Liver (tissue), 8 donors: ENCODE measurements at regions not wholly inside any gene's neighbourhood (a gene's known extent, or its start where the extent isn't known, plus 50 kb on each side); places are given as distances from the start of the nearest gene placed in this dataset.
"Not testable (repeated sequence)": the region's sequence is repeated elsewhere in the genome, so short reads cannot be mapped to it uniquely, and the experiment has no call there.

Experiments used
- DNase-seq: peaks from one replicate; pipeline ENCODE4 v3.0.0-alpha.2; 2017; ENCODE audit warnings: low spot score
- H3K27ac ChIP-seq, 2 donors: one replicate each; pipeline ENCODE4 v1.7.0; 2013; ENCODE audit warnings: inconsistent platforms in 2 of 2, low read length in 2 of 2, control low read depth in 1 of 2, low read depth in 1 of 2, mild to moderate bottlenecking in 1 of 2
- H3K27me3 ChIP-seq, 4 donors: one replicate each; pipeline versions ENCODE4 v1.6.1 to v1.7.0; 2013; ENCODE audit warnings: low read length in 3 of 4, inconsistent platforms in 1 of 4, mild to moderate bottlenecking in 1 of 4, moderate library complexity in 1 of 4; ENCODE audit not compliant: control insufficient read depth in 4 of 4, insufficient read depth in 4 of 4
- H3K36me3 ChIP-seq, 4 donors: one replicate each; pipeline versions ENCODE4 v1.6.1 to v1.7.0; 2013; ENCODE audit warnings: low read length in 3 of 4, mild to moderate bottlenecking in 3 of 4, low read depth in 1 of 4, moderate library complexity in 1 of 4; ENCODE audit not compliant: control insufficient read depth in 4 of 4, insufficient read depth in 3 of 4
- H3K4me1 ChIP-seq, 4 donors: one replicate each; pipeline versions ENCODE4 v1.6.1 to v1.7.0; 2013; ENCODE audit warnings: low read length in 3 of 4, mild to moderate bottlenecking in 3 of 4, moderate library complexity in 1 of 4; ENCODE audit not compliant: control insufficient read depth in 4 of 4, insufficient read depth in 4 of 4
- H3K4me3 ChIP-seq, 3 donors: one replicate each; pipeline versions ENCODE4 v1.6.1 to v1.7.0; 2013; ENCODE audit warnings: low read length in 3 of 3, control low read depth in 1 of 3, low read depth in 1 of 3, mild to moderate bottlenecking in 1 of 3
- H3K9ac ChIP-seq, 2 donors: one replicate each; pipeline ENCODE4 v1.7.0; 2013; ENCODE audit warnings: low read length in 2 of 2, mild to moderate bottlenecking in 2 of 2, moderate library complexity in 2 of 2, control low read depth in 1 of 2, low read depth in 1 of 2
- H3K9me3 ChIP-seq, 4 donors: one replicate each; pipeline versions ENCODE4 v1.6.1 to v1.7.0; 2013; ENCODE audit warnings: low read length in 3 of 4; ENCODE audit not compliant: control insufficient read depth in 4 of 4
- HNF4A ChIP-seq, 2 donors: conservative IDR thresholded peaks; 2 replicates each; pipeline ENCODE4 v1.6.1; 2016; ENCODE audit warnings: antibody characterized with exemption in 2 of 2, mild to moderate bottlenecking in 2 of 2
- HNF4G ChIP-seq: IDR thresholded peaks from 2 replicates; pipeline ENCODE4 v1.6.1; 2016; ENCODE audit warnings: antibody characterized with exemption
- JUND ChIP-seq, 2 donors: IDR thresholded peaks; 2 replicates each; pipeline ENCODE4 v1.6.1; 2016; ENCODE audit warnings: antibody characterized with exemption in 2 of 2
- NR2F2 ChIP-seq: IDR thresholded peaks from 2 replicates; pipeline ENCODE4 v1.6.1; 2016; ENCODE audit warnings: antibody characterized with exemption
- RAD21 ChIP-seq, 2 donors: IDR thresholded peaks; 2 replicates each; pipeline ENCODE4 v1.6.1; 2016; ENCODE audit warnings: antibody characterized with exemption in 2 of 2, mild to moderate bottlenecking in 2 of 2
- RXRA ChIP-seq, 2 donors: IDR thresholded peaks; 2 replicates each; pipeline ENCODE4 v1.6.1; 2017 to 2018; ENCODE audit warnings: antibody characterized with exemption in 2 of 2, mild to moderate bottlenecking in 1 of 2
- TAF1 ChIP-seq: conservative IDR thresholded peaks from 2 replicates; pipeline ENCODE4 v1.6.1; 2016; ENCODE audit warnings: antibody characterized with exemption, mild to moderate bottlenecking
- WGBS: extraction: QIAGEN DNeasy Blood & Tissue Kit; methylation state at CpG from one replicate; pipeline ENCODE4 v1.1.7; 2013; 5-methylcytosine and 5-hydroxymethylcytosine counted together
- TF ChIP-seq, protein P1 (sequence below): IDR thresholded peaks from 2 replicates; pipeline ENCODE4 v1.6.1; 2016; ENCODE audit warnings: antibody characterized with exemption, mild to moderate bottlenecking
- TF ChIP-seq, protein P2 (sequence below): IDR thresholded peaks from 2 replicates; pipeline ENCODE4 v1.6.1; 2016; ENCODE audit warnings: antibody characterized with exemption
- TF ChIP-seq, protein P3 (sequence below): fragments of 150-350 bp; IDR thresholded peaks from 2 replicates; pipeline ENCODE4 v1.5.1; 2017; ENCODE audit warnings: improper control_type of control experiment, low read depth, low read length; ENCODE audit not compliant: missing input control
- donor health status: healthy.
- donor health status: healthy.
- donor health status: healthy.
- donor health status: healthy.
- donor health status: healthy.

DNA sequence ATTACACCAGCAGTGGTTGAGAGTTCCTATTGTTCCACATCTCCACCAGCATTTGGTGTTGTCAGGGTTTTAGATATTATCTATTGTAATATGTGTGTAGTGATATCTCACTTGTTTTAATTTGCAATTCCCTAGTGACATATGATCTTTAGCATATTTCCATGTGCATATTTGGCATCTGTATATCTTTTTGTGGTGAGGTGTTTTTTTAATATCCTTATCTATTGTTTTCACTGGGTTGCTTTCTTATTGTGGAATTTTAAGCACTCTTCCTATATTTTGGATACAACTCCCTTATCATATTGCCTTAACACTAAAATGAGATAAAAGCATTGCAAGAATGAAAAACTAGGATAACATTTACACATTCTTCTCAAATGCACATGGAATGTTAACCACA, 453.9 kb upstream of the FSIP2 start:
- Histone ChIP-seq H3K27me3 (peaks cover 0 to 3% (median 0%) of the 10 kb centered on the region in 4 donors), H3K4me3 (no peak overlapping the region), H3K36me3 (no peaks in the 10 kb centered on the region), H3K9ac (no peak overlapping the region), H3K27ac (no peak overlapping the region), H3K4me1 (no peaks in the 10 kb centered on the region), H3K9me3 (no peaks in the 10 kb centered on the region)
- DNase-seq, result no peak
- no peak for TF ChIP-seq TAF1
- TF ChIP-seq RXRA (IDR thresholded peaks at IDR 0.05), result no peak
- TF ChIP-seq, protein P1, sequence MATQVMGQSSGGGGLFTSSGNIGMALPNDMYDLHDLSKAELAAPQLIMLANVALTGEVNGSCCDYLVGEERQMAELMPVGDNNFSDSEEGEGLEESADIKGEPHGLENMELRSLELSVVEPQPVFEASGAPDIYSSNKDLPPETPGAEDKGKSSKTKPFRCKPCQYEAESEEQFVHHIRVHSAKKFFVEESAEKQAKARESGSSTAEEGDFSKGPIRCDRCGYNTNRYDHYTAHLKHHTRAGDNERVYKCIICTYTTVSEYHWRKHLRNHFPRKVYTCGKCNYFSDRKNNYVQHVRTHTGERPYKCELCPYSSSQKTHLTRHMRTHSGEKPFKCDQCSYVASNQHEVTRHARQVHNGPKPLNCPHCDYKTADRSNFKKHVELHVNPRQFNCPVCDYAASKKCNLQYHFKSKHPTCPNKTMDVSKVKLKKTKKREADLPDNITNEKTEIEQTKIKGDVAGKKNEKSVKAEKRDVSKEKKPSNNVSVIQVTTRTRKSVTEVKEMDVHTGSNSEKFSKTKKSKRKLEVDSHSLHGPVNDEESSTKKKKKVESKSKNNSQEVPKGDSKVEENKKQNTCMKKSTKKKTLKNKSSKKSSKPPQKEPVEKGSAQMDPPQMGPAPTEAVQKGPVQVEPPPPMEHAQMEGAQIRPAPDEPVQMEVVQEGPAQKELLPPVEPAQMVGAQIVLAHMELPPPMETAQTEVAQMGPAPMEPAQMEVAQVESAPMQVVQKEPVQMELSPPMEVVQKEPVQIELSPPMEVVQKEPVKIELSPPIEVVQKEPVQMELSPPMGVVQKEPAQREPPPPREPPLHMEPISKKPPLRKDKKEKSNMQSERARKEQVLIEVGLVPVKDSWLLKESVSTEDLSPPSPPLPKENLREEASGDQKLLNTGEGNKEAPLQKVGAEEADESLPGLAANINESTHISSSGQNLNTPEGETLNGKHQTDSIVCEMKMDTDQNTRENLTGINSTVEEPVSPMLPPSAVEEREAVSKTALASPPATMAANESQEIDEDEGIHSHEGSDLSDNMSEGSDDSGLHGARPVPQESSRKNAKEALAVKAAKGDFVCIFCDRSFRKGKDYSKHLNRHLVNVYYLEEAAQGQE, result no peak

DNA sequence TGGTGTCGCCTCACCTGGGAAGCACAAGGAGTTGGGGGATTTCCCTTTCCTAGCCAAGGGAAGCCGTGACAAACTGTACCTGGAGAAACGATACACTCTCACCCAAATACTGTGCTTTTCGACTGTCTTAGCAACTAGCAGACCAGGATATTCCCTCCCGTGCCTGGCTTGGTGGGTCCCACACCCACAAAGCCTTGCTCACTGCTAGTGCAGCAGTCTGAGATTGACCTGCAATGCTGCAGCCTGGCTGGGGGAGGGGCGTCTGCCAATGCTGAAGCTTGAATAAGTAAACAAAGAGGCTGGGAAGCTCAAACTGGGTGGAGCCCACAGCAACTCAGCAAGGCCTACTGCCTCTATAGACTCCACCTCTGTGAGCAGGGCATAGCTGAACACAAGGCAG, 448.6 kb upstream of the FSIP2 start:
- not testable (repeated sequence) for H3K9me3 ChIP-seq, H3K4me3 ChIP-seq, H3K36me3 ChIP-seq, H3K27ac ChIP-seq, DNase-seq, H3K27me3 ChIP-seq, H3K9ac ChIP-seq, H3K4me1 ChIP-seq
- 63% methylated on average over 6 of the region's 6 CpGs for WGBS

DNA sequence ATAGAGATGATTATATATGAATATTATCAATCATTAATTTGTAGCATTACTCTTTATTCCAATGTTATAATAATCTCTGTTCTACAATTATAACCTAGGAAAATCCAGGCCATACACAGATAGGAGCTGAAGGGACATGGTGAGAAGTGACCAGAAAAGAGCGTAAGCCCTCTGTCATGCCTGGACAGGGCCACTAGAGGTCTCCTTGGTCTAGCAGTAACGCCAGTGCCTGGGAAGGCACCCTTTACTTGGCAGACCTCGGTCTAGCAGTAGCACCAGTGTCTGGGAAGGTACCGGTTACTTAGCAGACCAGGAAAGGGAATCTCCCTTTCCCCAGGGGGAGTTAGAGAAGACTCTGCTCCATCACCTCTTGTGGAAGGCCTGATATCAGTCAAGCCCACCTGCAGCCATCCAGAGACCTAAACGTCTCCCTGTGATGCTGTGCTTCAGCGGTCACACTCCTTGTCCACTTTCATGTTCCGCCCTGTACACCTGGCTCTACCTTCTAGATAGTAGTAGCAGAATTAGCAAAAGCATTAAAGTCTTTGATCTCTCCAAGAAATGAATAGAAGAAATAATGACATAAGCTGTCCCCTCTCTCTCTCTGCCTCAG, 447.5 kb upstream of the FSIP2 start:
- DNase-seq, result no peak
- H3K4me3 ChIP-seq, result no peak overlapping the region

More for the DNA sequence above, 447.5 kb upstream of the FSIP2 start:
- Histone ChIP-seq H3K9ac (no peak overlapping the region), H3K9me3 (no peaks in the 10 kb centered on the region), H3K36me3 (no peaks in the 10 kb centered on the region), H3K4me1 (no peaks in the 10 kb centered on the region), H3K27ac (no peak overlapping the region), H3K27me3 (no peaks in the 10 kb centered on the region)
- TF ChIP-seq TAF1 (no peak), NR2F2 (no peak), HNF4A (conservative IDR thresholded peaks at IDR 0.05) (no peak), HNF4G (no peak), RAD21 (IDR thresholded peaks at IDR 0.05) (peak; percentile 76 to 87), JUND (IDR thresholded peaks at IDR 0.05) (no peak)
- TF ChIP-seq, protein P2, sequence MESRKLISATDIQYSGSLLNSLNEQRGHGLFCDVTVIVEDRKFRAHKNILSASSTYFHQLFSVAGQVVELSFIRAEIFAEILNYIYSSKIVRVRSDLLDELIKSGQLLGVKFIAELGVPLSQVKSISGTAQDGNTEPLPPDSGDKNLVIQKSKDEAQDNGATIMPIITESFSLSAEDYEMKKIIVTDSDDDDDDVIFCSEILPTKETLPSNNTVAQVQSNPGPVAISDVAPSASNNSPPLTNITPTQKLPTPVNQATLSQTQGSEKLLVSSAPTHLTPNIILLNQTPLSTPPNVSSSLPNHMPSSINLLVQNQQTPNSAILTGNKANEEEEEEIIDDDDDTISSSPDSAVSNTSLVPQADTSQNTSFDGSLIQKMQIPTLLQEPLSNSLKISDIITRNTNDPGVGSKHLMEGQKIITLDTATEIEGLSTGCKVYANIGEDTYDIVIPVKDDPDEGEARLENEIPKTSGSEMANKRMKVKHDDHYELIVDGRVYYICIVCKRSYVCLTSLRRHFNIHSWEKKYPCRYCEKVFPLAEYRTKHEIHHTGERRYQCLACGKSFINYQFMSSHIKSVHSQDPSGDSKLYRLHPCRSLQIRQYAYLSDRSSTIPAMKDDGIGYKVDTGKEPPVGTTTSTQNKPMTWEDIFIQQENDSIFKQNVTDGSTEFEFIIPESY, result no peak
- TF ChIP-seq, protein P3, sequence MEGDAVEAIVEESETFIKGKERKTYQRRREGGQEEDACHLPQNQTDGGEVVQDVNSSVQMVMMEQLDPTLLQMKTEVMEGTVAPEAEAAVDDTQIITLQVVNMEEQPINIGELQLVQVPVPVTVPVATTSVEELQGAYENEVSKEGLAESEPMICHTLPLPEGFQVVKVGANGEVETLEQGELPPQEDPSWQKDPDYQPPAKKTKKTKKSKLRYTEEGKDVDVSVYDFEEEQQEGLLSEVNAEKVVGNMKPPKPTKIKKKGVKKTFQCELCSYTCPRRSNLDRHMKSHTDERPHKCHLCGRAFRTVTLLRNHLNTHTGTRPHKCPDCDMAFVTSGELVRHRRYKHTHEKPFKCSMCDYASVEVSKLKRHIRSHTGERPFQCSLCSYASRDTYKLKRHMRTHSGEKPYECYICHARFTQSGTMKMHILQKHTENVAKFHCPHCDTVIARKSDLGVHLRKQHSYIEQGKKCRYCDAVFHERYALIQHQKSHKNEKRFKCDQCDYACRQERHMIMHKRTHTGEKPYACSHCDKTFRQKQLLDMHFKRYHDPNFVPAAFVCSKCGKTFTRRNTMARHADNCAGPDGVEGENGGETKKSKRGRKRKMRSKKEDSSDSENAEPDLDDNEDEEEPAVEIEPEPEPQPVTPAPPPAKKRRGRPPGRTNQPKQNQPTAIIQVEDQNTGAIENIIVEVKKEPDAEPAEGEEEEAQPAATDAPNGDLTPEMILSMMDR, result peak; percentile 69
- WGBS, result 50% methylated on average over 7 of the region's 7 CpGs
